ENCODE measurements at regions not wholly inside any gene's neighbourhood (a gene's known extent, or its start where the extent isn't known, plus 50 kb on each side); places are given as distances from the start of the nearest gene placed in this dataset.

GRCh38 chr3:106168962-106169750 lies 300.3 kb upstream of the CBLB start:
- Histone ChIP-seq H3F3A (ENCODE audit: insufficient read depth, low read length) (no peaks in the 10 kb centered on the region), H3K36me3 (ENCODE audit: insufficient read depth, low read length) (no peaks in the 10 kb centered on the region), H3K4me2 (ENCODE audit: low read length) (no peak overlapping the region), H3K79me2 (ENCODE audit: insufficient read depth, low read length) (no peaks in the 10 kb centered on the region), H3K4me3 (ENCODE audit: low read depth, low read length, poor library complexity, severe bottlenecking) (no peak overlapping the region), H3K27ac (ENCODE audit: low read depth, low read length, poor library complexity, severe bottlenecking) (no peak overlapping the region), H2AFZ (ENCODE audit: low read length) (no peak overlapping the region), H3K9me3 (ENCODE audit: low read length) (no peaks in the 10 kb centered on the region), H3K9me2 (ENCODE audit: low read depth, low read length) (no peaks in the 10 kb centered on the region), H3K9ac (ENCODE audit: low read length) (no peak overlapping the region), H4K20me1 (ENCODE audit: insufficient read depth, low read length) (no peaks in the 10 kb centered on the region), H3K27me3 (ENCODE audit: insufficient read depth, low read length) (no peaks in the 10 kb centered on the region), H3K4me1 (ENCODE audit: insufficient read depth, low read length, severe bottlenecking) (no peaks in the 10 kb centered on the region)
- TF ChIP-seq CTCF (IDR thresholded peaks at IDR 0.05; ENCODE audit: low read length): no peak
- no peak for TF ChIP-seq EZH2 (IDR thresholded peaks at IDR 0.05; ENCODE audit: borderline replicate concordance, low read length)

- Histone ChIP-seq H4K20me1 (ENCODE audit: insufficient read depth, low read length) (no peaks in the 10 kb centered on the region), H2AFZ (ENCODE audit: low read length) (no peak overlapping the region), H3F3A (ENCODE audit: insufficient read depth, low read length) (no peaks in the 10 kb centered on the region), H3K27me3 (ENCODE audit: insufficient read depth, low read length) (no peaks in the 10 kb centered on the region), H3K36me3 (ENCODE audit: insufficient read depth, low read length) (no peaks in the 10 kb centered on the region), H3K9me3 (ENCODE audit: low read length) (no peaks in the 10 kb centered on the region), H3K4me3 (ENCODE audit: low read depth, low read length, poor library complexity, severe bottlenecking) (no peak overlapping the region), H3K79me2 (ENCODE audit: insufficient read depth, low read length) (no peaks in the 10 kb centered on the region), H3K9ac (ENCODE audit: low read length) (no peak overlapping the region), H3K4me2 (ENCODE audit: low read length) (no peak overlapping the region), H3K9me2 (ENCODE audit: low read depth, low read length) (no peaks in the 10 kb centered on the region), H3K4me1 (ENCODE audit: insufficient read depth, low read length, severe bottlenecking) (no peaks in the 10 kb centered on the region), H3K27ac (ENCODE audit: low read depth, low read length, poor library complexity, severe bottlenecking) (no peak overlapping the region)
- TF ChIP-seq EZH2 (IDR thresholded peaks at IDR 0.05; ENCODE audit: borderline replicate concordance, low read length) (no peak), CTCF (IDR thresholded peaks at IDR 0.05; ENCODE audit: low read length) (no peak)
Measured at GRCh38 chr3:106170636-106171035, 301.8 kb upstream of the CBLB start.

GRCh38 chr3:106172101-106172500 lies 303.3 kb upstream of the CBLB start:
- H3K4me3 ChIP-seq (ENCODE audit: low read depth, low read length, poor library complexity, severe bottlenecking): no peak overlapping the region
- no peaks in the 10 kb centered on the region for H3K36me3 ChIP-seq (ENCODE audit: insufficient read depth, low read length)
- H3K79me2 ChIP-seq (ENCODE audit: insufficient read depth, low read length): no peaks in the 10 kb centered on the region
- no peak overlapping the region for H3K27ac ChIP-seq (ENCODE audit: low read depth, low read length, poor library complexity, severe bottlenecking)
- no peak for TF ChIP-seq CTCF (IDR thresholded peaks at IDR 0.05; ENCODE audit: low read length)
- no peak for TF ChIP-seq EZH2 (IDR thresholded peaks at IDR 0.05; ENCODE audit: borderline replicate concordance, low read length)
- no peaks in the 10 kb centered on the region for H3K9me2 ChIP-seq (ENCODE audit: low read depth, low read length)
- H4K20me1 ChIP-seq (ENCODE audit: insufficient read depth, low read length): no peaks in the 10 kb centered on the region
- no peaks in the 10 kb centered on the region for H3F3A ChIP-seq (ENCODE audit: insufficient read depth, low read length)
- H3K9me3 ChIP-seq (ENCODE audit: low read length): no peaks in the 10 kb centered on the region
- H2AFZ ChIP-seq (ENCODE audit: low read length): no peak overlapping the region
- H3K9ac ChIP-seq (ENCODE audit: low read length): no peak overlapping the region
- no peaks in the 10 kb centered on the region for H3K27me3 ChIP-seq (ENCODE audit: insufficient read depth, low read length)
- peaks cover 9% of the 10 kb centered on the region for H3K4me1 ChIP-seq (ENCODE audit: insufficient read depth, low read length, severe bottlenecking)
- no peak overlapping the region for H3K4me2 ChIP-seq (ENCODE audit: low read length)

All from OCI-LY1 (cell line).